ENCODE measurements at regions not wholly inside any gene's neighbourhood (a gene's known extent, or its start where the extent isn't known, plus 50 kb on each side); places are given as distances from the start of the nearest gene placed in this dataset.

GRCh38 chr11:80390505-80390904 is 949.7 kb upstream of the TENM4 start:
- TF ChIP-seq CTCF (IDR thresholded peaks at IDR 0.05) = no peak
- TF ChIP-seq POLR2AphosphoS5 (IDR thresholded peaks at IDR 0.05) = no peak
- no peak for TF ChIP-seq EP300 (IDR thresholded peaks at IDR 0.05)
- TF ChIP-seq POLR2A (IDR thresholded peaks at IDR 0.05) = no peak
